GM21528 (cell line): ENCODE measurements at regions not wholly inside any gene's neighbourhood (a gene's known extent, or its start where the extent isn't known, plus 50 kb on each side); places are given as distances from the start of the nearest gene placed in this dataset.
"Not testable (repeated sequence)": the region's sequence is repeated elsewhere in the genome, so short reads cannot be mapped to it uniquely, and the experiment has no call there.

Experiments used
- ATAC-seq: cut with Tn5 transposase; IDR thresholded peaks from one replicate; pipeline ENCODE4 v1.9.1; 2021; ENCODE audit warnings: mild to moderate bottlenecking, moderate library complexity; ENCODE audit not compliant: unreplicated experiment, low FRiP score

GRCh38 chr5:97998941-97999340, 774.5 kb upstream of the RGMB start:
- ATAC-seq = no peak

- no peak for ATAC-seq
Observed at GRCh38 chr5:98004463-98004862, 769.0 kb upstream of the RGMB start.

GRCh38 chr5:98016771-98017170, 756.7 kb upstream of the RGMB start:
- ATAC-seq = no peak

- not testable (repeated sequence) for ATAC-seq
Observed at GRCh38 chr5:98030273-98030672, 743.2 kb upstream of the RGMB start.

GRCh38 chr5:98031036-98031435, 742.4 kb upstream of the RGMB start:
- ATAC-seq = not testable (repeated sequence)

- ATAC-seq = no peak
Observed at GRCh38 chr5:98031496-98031895, 742.0 kb upstream of the RGMB start.

- ATAC-seq = no peak
Observed at GRCh38 chr5:98031926-98032325, 741.5 kb upstream of the RGMB start.

- no peak for ATAC-seq
Observed at GRCh38 chr5:98041661-98042060, 731.8 kb upstream of the RGMB start.

- ATAC-seq = no peak
Observed at GRCh38 chr5:98042521-98042920, 730.9 kb upstream of the RGMB start.

- ATAC-seq = no peak
Observed at GRCh38 chr5:98042961-98043360, 730.5 kb upstream of the RGMB start.

GRCh38 chr5:98050583-98050982, 722.9 kb upstream of the RGMB start:
- no peak for ATAC-seq

- ATAC-seq = no peak
Observed at GRCh38 chr5:98053170-98053569, 720.3 kb upstream of the RGMB start.

- ATAC-seq = no peak
Observed at GRCh38 chr5:98060148-98060547, 713.3 kb upstream of the RGMB start.

GRCh38 chr5:98064118-98064685, 709.3 kb upstream of the RGMB start:
- no peak for ATAC-seq

GRCh38 chr5:98065261-98065909, 708.1 kb upstream of the RGMB start:
- ATAC-seq = no peak

- ATAC-seq = no peak
Observed at GRCh38 chr5:98066910-98067309, 706.6 kb upstream of the RGMB start.

GRCh38 chr5:98069876-98070512, 703.5 kb upstream of the RGMB start:
- ATAC-seq = no peak

- ATAC-seq = no peak
Observed at GRCh38 chr5:98072921-98073320, 700.5 kb upstream of the RGMB start.

- no peak for ATAC-seq
Observed at GRCh38 chr5:98076501-98076900, 697.0 kb upstream of the RGMB start.

- no peak for ATAC-seq
Observed at GRCh38 chr5:98085593-98085992, 687.9 kb upstream of the RGMB start.

GRCh38 chr5:98095072-98095471, 678.4 kb upstream of the RGMB start:
- no peak for ATAC-seq

GRCh38 chr5:98096155-98096554, 677.3 kb upstream of the RGMB start:
- ATAC-seq = no peak
